ENCODE measurements at regions not wholly inside any gene's neighbourhood (a gene's known extent, or its start where the extent isn't known, plus 50 kb on each side); places are given as distances from the start of the nearest gene placed in this dataset.

DNA sequence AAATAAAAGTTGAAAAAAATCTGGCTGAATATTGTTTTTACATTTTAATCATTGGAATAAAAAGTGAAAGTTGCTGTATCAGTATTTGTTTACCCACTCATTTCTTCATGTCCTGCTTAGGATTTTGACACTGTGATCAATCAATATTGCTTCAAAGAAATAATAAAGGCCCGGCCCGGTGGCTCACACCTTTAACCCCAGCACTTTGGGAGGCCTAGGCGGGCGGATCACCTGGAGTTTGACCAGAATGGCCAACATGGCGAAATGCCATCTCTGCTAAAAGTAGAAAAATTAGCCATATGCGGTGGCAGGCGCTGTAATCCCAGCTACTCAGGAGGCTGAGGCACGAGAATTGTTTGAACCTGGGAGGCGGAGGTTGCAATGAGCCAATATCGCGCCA, 93.7 kb upstream of the CTNND2 start (continued):
- TF ChIP-seq CBFB (CRISPR knock-in tag; IDR thresholded peaks at IDR 0.05; ENCODE audit: low read depth) (no peak), ATF1 (CRISPR knock-in tag; IDR thresholded peaks at IDR 0.05) (no peak), NR1H2 (CRISPR knock-in tag; IDR thresholded peaks at IDR 0.05) (no peak), SMAD4 (CRISPR knock-in tag; IDR thresholded peaks at IDR 0.05) (no peak)
- TF ChIP-seq, protein P1, sequence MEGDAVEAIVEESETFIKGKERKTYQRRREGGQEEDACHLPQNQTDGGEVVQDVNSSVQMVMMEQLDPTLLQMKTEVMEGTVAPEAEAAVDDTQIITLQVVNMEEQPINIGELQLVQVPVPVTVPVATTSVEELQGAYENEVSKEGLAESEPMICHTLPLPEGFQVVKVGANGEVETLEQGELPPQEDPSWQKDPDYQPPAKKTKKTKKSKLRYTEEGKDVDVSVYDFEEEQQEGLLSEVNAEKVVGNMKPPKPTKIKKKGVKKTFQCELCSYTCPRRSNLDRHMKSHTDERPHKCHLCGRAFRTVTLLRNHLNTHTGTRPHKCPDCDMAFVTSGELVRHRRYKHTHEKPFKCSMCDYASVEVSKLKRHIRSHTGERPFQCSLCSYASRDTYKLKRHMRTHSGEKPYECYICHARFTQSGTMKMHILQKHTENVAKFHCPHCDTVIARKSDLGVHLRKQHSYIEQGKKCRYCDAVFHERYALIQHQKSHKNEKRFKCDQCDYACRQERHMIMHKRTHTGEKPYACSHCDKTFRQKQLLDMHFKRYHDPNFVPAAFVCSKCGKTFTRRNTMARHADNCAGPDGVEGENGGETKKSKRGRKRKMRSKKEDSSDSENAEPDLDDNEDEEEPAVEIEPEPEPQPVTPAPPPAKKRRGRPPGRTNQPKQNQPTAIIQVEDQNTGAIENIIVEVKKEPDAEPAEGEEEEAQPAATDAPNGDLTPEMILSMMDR (IDR thresholded peaks at IDR 0.05) = no peak
- TF ChIP-seq, protein P2, sequence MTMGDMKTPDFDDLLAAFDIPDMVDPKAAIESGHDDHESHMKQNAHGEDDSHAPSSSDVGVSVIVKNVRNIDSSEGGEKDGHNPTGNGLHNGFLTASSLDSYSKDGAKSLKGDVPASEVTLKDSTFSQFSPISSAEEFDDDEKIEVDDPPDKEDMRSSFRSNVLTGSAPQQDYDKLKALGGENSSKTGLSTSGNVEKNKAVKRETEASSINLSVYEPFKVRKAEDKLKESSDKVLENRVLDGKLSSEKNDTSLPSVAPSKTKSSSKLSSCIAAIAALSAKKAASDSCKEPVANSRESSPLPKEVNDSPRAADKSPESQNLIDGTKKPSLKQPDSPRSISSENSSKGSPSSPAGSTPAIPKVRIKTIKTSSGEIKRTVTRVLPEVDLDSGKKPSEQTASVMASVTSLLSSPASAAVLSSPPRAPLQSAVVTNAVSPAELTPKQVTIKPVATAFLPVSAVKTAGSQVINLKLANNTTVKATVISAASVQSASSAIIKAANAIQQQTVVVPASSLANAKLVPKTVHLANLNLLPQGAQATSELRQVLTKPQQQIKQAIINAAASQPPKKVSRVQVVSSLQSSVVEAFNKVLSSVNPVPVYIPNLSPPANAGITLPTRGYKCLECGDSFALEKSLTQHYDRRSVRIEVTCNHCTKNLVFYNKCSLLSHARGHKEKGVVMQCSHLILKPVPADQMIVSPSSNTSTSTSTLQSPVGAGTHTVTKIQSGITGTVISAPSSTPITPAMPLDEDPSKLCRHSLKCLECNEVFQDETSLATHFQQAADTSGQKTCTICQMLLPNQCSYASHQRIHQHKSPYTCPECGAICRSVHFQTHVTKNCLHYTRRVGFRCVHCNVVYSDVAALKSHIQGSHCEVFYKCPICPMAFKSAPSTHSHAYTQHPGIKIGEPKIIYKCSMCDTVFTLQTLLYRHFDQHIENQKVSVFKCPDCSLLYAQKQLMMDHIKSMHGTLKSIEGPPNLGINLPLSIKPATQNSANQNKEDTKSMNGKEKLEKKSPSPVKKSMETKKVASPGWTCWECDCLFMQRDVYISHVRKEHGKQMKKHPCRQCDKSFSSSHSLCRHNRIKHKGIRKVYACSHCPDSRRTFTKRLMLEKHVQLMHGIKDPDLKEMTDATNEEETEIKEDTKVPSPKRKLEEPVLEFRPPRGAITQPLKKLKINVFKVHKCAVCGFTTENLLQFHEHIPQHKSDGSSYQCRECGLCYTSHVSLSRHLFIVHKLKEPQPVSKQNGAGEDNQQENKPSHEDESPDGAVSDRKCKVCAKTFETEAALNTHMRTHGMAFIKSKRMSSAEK (CRISPR knock-in tag; IDR thresholded peaks at IDR 0.05; ENCODE audit: borderline replicate concordance) = no peak

DNA sequence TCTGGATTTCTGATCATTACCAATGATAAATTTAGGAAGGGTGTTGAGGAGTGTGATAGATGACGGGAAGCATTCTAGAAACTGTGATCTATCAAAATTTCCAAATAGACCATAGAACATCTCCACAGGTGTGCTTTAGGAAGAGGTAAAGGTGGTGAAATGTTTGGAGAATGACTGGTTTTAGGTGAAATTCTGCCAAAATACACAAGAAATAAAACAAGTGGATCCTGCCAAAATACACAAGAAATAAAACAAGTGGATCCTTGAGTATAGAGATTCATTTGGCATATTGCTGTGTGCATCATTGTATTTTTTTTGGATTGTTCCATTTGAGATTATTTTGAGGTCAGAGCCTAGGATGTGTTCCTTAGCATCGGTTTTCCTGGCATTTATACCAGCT, 88.3 kb upstream of the CTNND2 start:
- H3K4me1 Mint-ChIP-seq = no peaks in the 10 kb centered on the region
- H3K36me3 Mint-ChIP-seq = no peaks in the 10 kb centered on the region
- DNase-seq (ENCODE audit: low spot score) = no peak
- ChIA-PET POLR2A (no interaction called here), CTCF (no interaction called here)
- no peak overlapping the region for H3K4me3 Mint-ChIP-seq
- no peaks in the 10 kb centered on the region for H3K27me3 Mint-ChIP-seq (ENCODE audit: low read depth)
- ATAC-seq = no peak
- peaks cover 12% of the 10 kb centered on the region for H3K9me3 Mint-ChIP-seq
- no peak overlapping the region for H3K27ac Mint-ChIP-seq
- TF ChIP-seq, protein P3, sequence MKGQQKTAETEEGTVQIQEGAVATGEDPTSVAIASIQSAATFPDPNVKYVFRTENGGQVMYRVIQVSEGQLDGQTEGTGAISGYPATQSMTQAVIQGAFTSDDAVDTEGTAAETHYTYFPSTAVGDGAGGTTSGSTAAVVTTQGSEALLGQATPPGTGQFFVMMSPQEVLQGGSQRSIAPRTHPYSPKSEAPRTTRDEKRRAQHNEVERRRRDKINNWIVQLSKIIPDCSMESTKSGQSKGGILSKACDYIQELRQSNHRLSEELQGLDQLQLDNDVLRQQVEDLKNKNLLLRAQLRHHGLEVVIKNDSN (CRISPR knock-in tag; IDR thresholded peaks at IDR 0.05) = no peak
- TF ChIP-seq CREB1 (CRISPR knock-in tag; IDR thresholded peaks at IDR 0.05) = no peak
- no peak for TF ChIP-seq ELF4 (CRISPR knock-in tag; IDR thresholded peaks at IDR 0.05; ENCODE audit: low read depth)
- TF ChIP-seq CREM (CRISPR knock-in tag; IDR thresholded peaks at IDR 0.05) = no peak
- no peak for TF ChIP-seq NR2C2 (CRISPR knock-in tag; IDR thresholded peaks at IDR 0.05)
- TF ChIP-seq, protein P4, sequence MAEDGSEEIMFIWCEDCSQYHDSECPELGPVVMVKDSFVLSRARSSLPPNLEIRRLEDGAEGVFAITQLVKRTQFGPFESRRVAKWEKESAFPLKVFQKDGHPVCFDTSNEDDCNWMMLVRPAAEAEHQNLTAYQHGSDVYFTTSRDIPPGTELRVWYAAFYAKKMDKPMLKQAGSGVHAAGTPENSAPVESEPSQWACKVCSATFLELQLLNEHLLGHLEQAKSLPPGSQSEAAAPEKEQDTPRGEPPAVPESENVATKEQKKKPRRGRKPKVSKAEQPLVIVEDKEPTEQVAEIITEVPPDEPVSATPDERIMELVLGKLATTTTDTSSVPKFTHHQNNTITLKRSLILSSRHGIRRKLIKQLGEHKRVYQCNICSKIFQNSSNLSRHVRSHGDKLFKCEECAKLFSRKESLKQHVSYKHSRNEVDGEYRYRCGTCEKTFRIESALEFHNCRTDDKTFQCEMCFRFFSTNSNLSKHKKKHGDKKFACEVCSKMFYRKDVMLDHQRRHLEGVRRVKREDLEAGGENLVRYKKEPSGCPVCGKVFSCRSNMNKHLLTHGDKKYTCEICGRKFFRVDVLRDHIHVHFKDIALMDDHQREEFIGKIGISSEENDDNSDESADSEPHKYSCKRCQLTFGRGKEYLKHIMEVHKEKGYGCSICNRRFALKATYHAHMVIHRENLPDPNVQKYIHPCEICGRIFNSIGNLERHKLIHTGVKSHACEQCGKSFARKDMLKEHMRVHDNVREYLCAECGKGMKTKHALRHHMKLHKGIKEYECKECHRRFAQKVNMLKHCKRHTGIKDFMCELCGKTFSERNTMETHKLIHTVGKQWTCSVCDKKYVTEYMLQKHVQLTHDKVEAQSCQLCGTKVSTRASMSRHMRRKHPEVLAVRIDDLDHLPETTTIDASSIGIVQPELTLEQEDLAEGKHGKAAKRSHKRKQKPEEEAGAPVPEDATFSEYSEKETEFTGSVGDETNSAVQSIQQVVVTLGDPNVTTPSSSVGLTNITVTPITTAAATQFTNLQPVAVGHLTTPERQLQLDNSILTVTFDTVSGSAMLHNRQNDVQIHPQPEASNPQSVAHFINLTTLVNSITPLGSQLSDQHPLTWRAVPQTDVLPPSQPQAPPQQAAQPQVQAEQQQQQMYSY (CRISPR knock-in tag; IDR thresholded peaks at IDR 0.05) = no peak
- TF ChIP-seq, protein P5, sequence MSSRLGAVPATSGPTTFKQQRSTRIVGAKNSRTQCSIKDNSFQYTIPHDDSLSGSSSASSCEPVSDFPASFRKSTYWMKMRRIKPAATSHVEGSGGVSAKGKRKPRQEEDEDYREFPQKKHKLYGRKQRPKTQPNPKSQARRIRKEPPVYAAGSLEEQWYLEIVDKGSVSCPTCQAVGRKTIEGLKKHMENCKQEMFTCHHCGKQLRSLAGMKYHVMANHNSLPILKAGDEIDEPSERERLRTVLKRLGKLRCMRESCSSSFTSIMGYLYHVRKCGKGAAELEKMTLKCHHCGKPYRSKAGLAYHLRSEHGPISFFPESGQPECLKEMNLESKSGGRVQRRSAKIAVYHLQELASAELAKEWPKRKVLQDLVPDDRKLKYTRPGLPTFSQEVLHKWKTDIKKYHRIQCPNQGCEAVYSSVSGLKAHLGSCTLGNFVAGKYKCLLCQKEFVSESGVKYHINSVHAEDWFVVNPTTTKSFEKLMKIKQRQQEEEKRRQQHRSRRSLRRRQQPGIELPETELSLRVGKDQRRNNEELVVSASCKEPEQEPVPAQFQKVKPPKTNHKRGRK (CRISPR knock-in tag; IDR thresholded peaks at IDR 0.05; ENCODE audit: borderline replicate concordance) = no peak
- no peak for TF ChIP-seq PRRX2 (CRISPR knock-in tag; IDR thresholded peaks at IDR 0.05)
- no peak for TF ChIP-seq ZNF263 (CRISPR knock-in tag; IDR thresholded peaks at IDR 0.05; ENCODE audit: low read depth)
- TF ChIP-seq, protein P6, sequence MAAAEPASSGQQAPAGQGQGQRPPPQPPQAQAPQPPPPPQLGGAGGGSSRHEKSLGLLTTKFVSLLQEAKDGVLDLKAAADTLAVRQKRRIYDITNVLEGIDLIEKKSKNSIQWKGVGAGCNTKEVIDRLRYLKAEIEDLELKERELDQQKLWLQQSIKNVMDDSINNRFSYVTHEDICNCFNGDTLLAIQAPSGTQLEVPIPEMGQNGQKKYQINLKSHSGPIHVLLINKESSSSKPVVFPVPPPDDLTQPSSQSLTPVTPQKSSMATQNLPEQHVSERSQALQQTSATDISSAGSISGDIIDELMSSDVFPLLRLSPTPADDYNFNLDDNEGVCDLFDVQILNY (CRISPR knock-in tag; IDR thresholded peaks at IDR 0.05) = no peak
- TF ChIP-seq FOXJ3 (CRISPR knock-in tag; IDR thresholded peaks at IDR 0.05; ENCODE audit: borderline replicate concordance) = no peak
- TF ChIP-seq SOX15 (CRISPR knock-in tag; IDR thresholded peaks at IDR 0.05) = no peak
- no peak for TF ChIP-seq EMX1 (CRISPR knock-in tag; IDR thresholded peaks at IDR 0.05)
- no peak for TF ChIP-seq ZNF396 (CRISPR knock-in tag; IDR thresholded peaks at IDR 0.05; ENCODE audit: borderline replicate concordance)
- TF ChIP-seq FOXP1 (CRISPR knock-in tag; IDR thresholded peaks at IDR 0.05; ENCODE audit: borderline replicate concordance) = no peak
- TF ChIP-seq, protein P7, sequence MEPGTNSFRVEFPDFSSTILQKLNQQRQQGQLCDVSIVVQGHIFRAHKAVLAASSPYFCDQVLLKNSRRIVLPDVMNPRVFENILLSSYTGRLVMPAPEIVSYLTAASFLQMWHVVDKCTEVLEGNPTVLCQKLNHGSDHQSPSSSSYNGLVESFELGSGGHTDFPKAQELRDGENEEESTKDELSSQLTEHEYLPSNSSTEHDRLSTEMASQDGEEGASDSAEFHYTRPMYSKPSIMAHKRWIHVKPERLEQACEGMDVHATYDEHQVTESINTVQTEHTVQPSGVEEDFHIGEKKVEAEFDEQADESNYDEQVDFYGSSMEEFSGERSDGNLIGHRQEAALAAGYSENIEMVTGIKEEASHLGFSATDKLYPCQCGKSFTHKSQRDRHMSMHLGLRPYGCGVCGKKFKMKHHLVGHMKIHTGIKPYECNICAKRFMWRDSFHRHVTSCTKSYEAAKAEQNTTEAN (CRISPR knock-in tag; IDR thresholded peaks at IDR 0.05) = no peak
- TF ChIP-seq, protein P8, sequence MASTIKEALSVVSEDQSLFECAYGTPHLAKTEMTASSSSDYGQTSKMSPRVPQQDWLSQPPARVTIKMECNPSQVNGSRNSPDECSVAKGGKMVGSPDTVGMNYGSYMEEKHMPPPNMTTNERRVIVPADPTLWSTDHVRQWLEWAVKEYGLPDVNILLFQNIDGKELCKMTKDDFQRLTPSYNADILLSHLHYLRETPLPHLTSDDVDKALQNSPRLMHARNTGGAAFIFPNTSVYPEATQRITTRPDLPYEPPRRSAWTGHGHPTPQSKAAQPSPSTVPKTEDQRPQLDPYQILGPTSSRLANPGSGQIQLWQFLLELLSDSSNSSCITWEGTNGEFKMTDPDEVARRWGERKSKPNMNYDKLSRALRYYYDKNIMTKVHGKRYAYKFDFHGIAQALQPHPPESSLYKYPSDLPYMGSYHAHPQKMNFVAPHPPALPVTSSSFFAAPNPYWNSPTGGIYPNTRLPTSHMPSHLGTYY (CRISPR knock-in tag; IDR thresholded peaks at IDR 0.05) = no peak

All from WTC11 (cell line).